Tibial artery (tissue), 4 donors: ENCODE measurements at regions not wholly inside any gene's neighbourhood (a gene's known extent, or its start where the extent isn't known, plus 50 kb on each side); places are given as distances from the start of the nearest gene placed in this dataset.

Experiments
- DNase-seq, 2 donors: peaks; one replicate each; pipeline ENCODE4 v3.0.0-alpha.2; 2019
- H3K27ac ChIP-seq, 2 donors: fragments of 200-600 bp; sonication (generic) in 1 of 2; 1 replicate in 1 of 2; 2 replicates in 1 of 2; pipeline ENCODE4 v1.5.1; 2018 to 2019; ENCODE audit warnings: mild to moderate bottlenecking in 1 of 2
- H3K27me3 ChIP-seq, 2 donors: fragments of 200-600 bp; sonication (generic) in 1 of 2; one replicate each; pipeline versions ENCODE4 v1.5.1 to v1.6.0; 2016 to 2019
- H3K36me3 ChIP-seq, 3 donors: fragments of 200-600 bp; sonication (generic) in 2 of 3; one replicate each; pipeline ENCODE4 v1.5.1; 2016 to 2019; ENCODE audit warnings: mild to moderate bottlenecking in 2 of 3
- H3K4me1 ChIP-seq, 4 donors: fragments of 200-600 bp; sonication (generic) in 2 of 4; 1 replicate in 3 of 4; 2 replicates in 1 of 4; pipeline ENCODE4 v1.5.1; 2016 to 2019
- H3K4me3 ChIP-seq, 2 donors: fragments of 200-600 bp; sonication (generic) in 1 of 2; 1 replicate in 1 of 2; 2 replicates in 1 of 2; pipeline ENCODE4 v1.5.1; 2018 to 2019; ENCODE audit warnings: mild to moderate bottlenecking in 2 of 2
- H3K9me3 ChIP-seq, 3 donors: fragments of 200-600 bp; sonication (generic) in 1 of 3; one replicate each; pipeline ENCODE4 v1.5.1; 2016 to 2019
- intact Hi-C: fragments of 100-400 bp; cut with DNase I; formaldehyde crosslinking; loops from one replicate; pipeline ENCODE4 v1.15.0; 2023; ENCODE audit warnings: low total_unique reads
- TF ChIP-seq, protein P1 (sequence below), 2 experiments: fragments of 200-600 bp in 1 of 2; fragments of 450-650 bp in 1 of 2; IDR thresholded peaks; one replicate each; pipeline ENCODE4 v1.5.1; 2017 to 2019; ENCODE audit warnings: antibody characterized with exemption in 2 of 2, mild to moderate bottlenecking in 1 of 2, moderate library complexity in 1 of 2

- Histone ChIP-seq H3K4me3 (no peak overlapping the region), H3K9me3 (no peaks in the 10 kb centered on the region), H3K27ac (no peak overlapping the region), H3K36me3 (no peaks in the 10 kb centered on the region), H3K27me3 (no peaks in the 10 kb centered on the region), H3K4me1 (no peaks in the 10 kb centered on the region)
- intact Hi-C loops = no loop called here
- no peak for DNase-seq
- TF ChIP-seq, protein P1, sequence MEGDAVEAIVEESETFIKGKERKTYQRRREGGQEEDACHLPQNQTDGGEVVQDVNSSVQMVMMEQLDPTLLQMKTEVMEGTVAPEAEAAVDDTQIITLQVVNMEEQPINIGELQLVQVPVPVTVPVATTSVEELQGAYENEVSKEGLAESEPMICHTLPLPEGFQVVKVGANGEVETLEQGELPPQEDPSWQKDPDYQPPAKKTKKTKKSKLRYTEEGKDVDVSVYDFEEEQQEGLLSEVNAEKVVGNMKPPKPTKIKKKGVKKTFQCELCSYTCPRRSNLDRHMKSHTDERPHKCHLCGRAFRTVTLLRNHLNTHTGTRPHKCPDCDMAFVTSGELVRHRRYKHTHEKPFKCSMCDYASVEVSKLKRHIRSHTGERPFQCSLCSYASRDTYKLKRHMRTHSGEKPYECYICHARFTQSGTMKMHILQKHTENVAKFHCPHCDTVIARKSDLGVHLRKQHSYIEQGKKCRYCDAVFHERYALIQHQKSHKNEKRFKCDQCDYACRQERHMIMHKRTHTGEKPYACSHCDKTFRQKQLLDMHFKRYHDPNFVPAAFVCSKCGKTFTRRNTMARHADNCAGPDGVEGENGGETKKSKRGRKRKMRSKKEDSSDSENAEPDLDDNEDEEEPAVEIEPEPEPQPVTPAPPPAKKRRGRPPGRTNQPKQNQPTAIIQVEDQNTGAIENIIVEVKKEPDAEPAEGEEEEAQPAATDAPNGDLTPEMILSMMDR (IDR thresholded peaks at IDR 0.05) = no peak
These were observed 1359.3 kb upstream of the MIR17HG start for GRCh38 chr13:89988206-89988605.

- H3K4me3 ChIP-seq = no peak overlapping the region
- H3K27me3 ChIP-seq = no peaks in the 10 kb centered on the region
- no peaks in the 10 kb centered on the region for H3K36me3 ChIP-seq
- no peak for DNase-seq
- peaks cover 0 to 4% (median 3%) of the 10 kb centered on the region in 3 donors for H3K9me3 ChIP-seq
- H3K4me1 ChIP-seq = no peaks in the 10 kb centered on the region
- intact Hi-C loops = no loop called here
- TF ChIP-seq, protein P1 (IDR thresholded peaks at IDR 0.05) = no peak
- no peak overlapping the region for H3K27ac ChIP-seq
These were observed 1343.9 kb upstream of the MIR17HG start for GRCh38 chr13:90003566-90003965.

DNA sequence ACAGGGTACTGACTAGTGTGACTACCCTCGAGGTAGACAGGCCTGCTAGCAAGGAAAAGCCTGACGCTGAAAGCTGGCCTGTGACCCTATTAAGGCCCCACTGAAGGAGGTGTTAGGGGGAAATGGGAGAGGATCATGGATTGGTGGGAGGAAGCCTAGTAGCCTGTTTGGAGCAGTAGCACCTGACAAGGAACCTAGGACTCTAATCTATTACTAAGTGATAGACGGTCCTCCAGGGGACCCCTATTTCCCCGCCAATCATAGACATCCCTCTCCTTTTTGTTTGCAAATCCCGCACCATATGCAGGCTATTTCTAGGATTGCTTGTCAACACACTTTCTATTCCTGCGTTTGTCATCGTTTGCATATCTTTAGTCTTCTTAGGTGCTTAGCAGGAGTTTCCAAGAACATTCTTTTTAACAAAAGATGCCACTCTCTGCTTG is 1338.8 kb upstream of the MIR17HG start:
- DNase-seq = no peak
- H3K4me1 ChIP-seq = no peaks in the 10 kb centered on the region
- H3K36me3 ChIP-seq = no peaks in the 10 kb centered on the region
- no peak overlapping the region for H3K4me3 ChIP-seq
- intact Hi-C loops = no loop called here
- no peaks in the 10 kb centered on the region for H3K27me3 ChIP-seq
- TF ChIP-seq, protein P1 (IDR thresholded peaks at IDR 0.05) = no peak
- H3K9me3 ChIP-seq = peaks cover 0 to 3% (median 0%) of the 10 kb centered on the region in 3 donors
- H3K27ac ChIP-seq = no peak overlapping the region

GRCh38 chr13:90014038-90014437 is 1333.4 kb upstream of the MIR17HG start:
- no peak overlapping the region for H3K4me3 ChIP-seq
- peaks cover 0 to 4% (median 0%) of the 10 kb centered on the region in 3 donors for H3K9me3 ChIP-seq
- intact Hi-C loops = no loop called here
- no peaks in the 10 kb centered on the region for H3K27me3 ChIP-seq
- TF ChIP-seq, protein P1 (IDR thresholded peaks at IDR 0.05) = no peak
- no peaks in the 10 kb centered on the region for H3K4me1 ChIP-seq
- H3K27ac ChIP-seq = no peak overlapping the region
- no peak for DNase-seq
- no peaks in the 10 kb centered on the region for H3K36me3 ChIP-seq

GRCh38 chr13:90015565-90016507 is 1331.7 kb upstream of the MIR17HG start:
- no peak overlapping the region for H3K4me3 ChIP-seq
- peaks cover 0 to 4% (median 0%) of the 10 kb centered on the region in 3 donors for H3K9me3 ChIP-seq
- no peaks in the 10 kb centered on the region for H3K36me3 ChIP-seq
- no peaks in the 10 kb centered on the region for H3K4me1 ChIP-seq
- no peak for DNase-seq
- TF ChIP-seq, protein P1 (IDR thresholded peaks at IDR 0.05) = no peak
- H3K27ac ChIP-seq = no peak overlapping the region
- intact Hi-C loops = no loop called here
- no peaks in the 10 kb centered on the region for H3K27me3 ChIP-seq
